Keratinocyte (primary cell): ENCODE measurements at regions not wholly inside any gene's neighbourhood (a gene's known extent, or its start where the extent isn't known, plus 50 kb on each side); places are given as distances from the start of the nearest gene placed in this dataset.

Source experiments
- DNase-seq: peaks from one replicate; pipeline ENCODE4 v3.0.0-alpha.2; 2011; ENCODE audit warnings: low read depth, missing footprints, low spot score
- FAIRE-seq: peaks from 2 replicates; lab custom pipeline; 2011; peaks lifted over from hg19 to GRCh38; lab: Jason Lieb, UNC
- H2AFZ ChIP-seq: 2 replicates; pipeline ENCODE4 v1.6.0; 2012; ENCODE audit warnings: low read length, control low read depth, inconsistent platforms; ENCODE audit not compliant: control insufficient read depth
- H3K27ac ChIP-seq: 2 replicates; pipeline ENCODE4 v1.5.1; 2011; ENCODE audit warnings: low read length; ENCODE audit not compliant: control insufficient read depth, insufficient read depth
- H3K27me3 ChIP-seq: 3 replicates; pipeline ENCODE4 v1.6.0; 2011; ENCODE audit warnings: low read length; ENCODE audit not compliant: control insufficient read depth, insufficient read depth; ENCODE audit errors: extremely low read depth
- H3K36me3 ChIP-seq, 2 experiments: 2 replicates in 1 of 2; 3 replicates in 1 of 2; pipeline ENCODE4 v1.5.1; 2011; ENCODE audit warnings: low read length in 2 of 2, mild to moderate bottlenecking in 1 of 2; ENCODE audit not compliant: control insufficient read depth in 2 of 2, insufficient read depth in 2 of 2; ENCODE audit errors: extremely low read depth in 1 of 2
- H3K4me1 ChIP-seq: 3 replicates; pipeline ENCODE4 v1.5.1; 2011; ENCODE audit warnings: low read length; ENCODE audit not compliant: control insufficient read depth, insufficient read depth; ENCODE audit errors: extremely low read depth
- H3K4me2 ChIP-seq: 3 replicates; pipeline ENCODE4 v1.6.0; 2011; ENCODE audit warnings: low read depth, low read length; ENCODE audit not compliant: control insufficient read depth, insufficient read depth; ENCODE audit errors: extremely low read depth
- H3K4me3 ChIP-seq, 3 experiments: fragments of 200-600 bp in 1 of 3; sonication (generic) in 1 of 3; 2 replicates in 2 of 3; 3 replicates in 1 of 3; pipeline ENCODE4 v1.5.1; 2011 to 2016; ENCODE audit warnings: low read length in 3 of 3, mild to moderate bottlenecking in 3 of 3, control low read depth in 2 of 3, inconsistent platforms in 1 of 3, low read depth in 1 of 3, mixed read lengths in 1 of 3, mixed run types in 1 of 3, moderate library complexity in 1 of 3; ENCODE audit not compliant: control insufficient read depth in 2 of 3, insufficient read depth in 2 of 3; ENCODE audit errors: extremely low read depth in 1 of 3
- H3K79me2 ChIP-seq: 2 replicates; pipeline ENCODE4 v1.6.0; 2012; ENCODE audit warnings: low read length; ENCODE audit not compliant: control insufficient read depth, insufficient read depth
- H3K9ac ChIP-seq: 3 replicates; pipeline ENCODE4 v1.6.0; 2011; ENCODE audit warnings: low read length; ENCODE audit not compliant: control insufficient read depth, insufficient read depth; ENCODE audit errors: extremely low read depth
- H3K9me1 ChIP-seq: 3 replicates; pipeline ENCODE4 v1.6.0; 2011; ENCODE audit warnings: low read length; ENCODE audit not compliant: control insufficient read depth, insufficient read depth; ENCODE audit errors: extremely low read depth
- H3K9me3 ChIP-seq: 2 replicates; pipeline ENCODE4 v1.5.1; 2012; ENCODE audit warnings: low read depth, low read length; ENCODE audit not compliant: control insufficient read depth
- H4K20me1 ChIP-seq: 3 replicates; pipeline ENCODE4 v1.6.0; 2011; ENCODE audit warnings: low read length; ENCODE audit not compliant: control insufficient read depth, insufficient read depth; ENCODE audit errors: extremely low read depth
- CTCF ChIP-seq, 3 experiments: IDR thresholded peaks in 1 of 3; conservative IDR thresholded peaks in 1 of 3; optimal IDR thresholded peaks in 1 of 3; 2 replicates in 2 of 3; 3 replicates in 1 of 3; pipeline versions ENCODE3 to v1.5.1; 2011; ENCODE audit warnings: low read length in 3 of 3, mild to moderate bottlenecking in 3 of 3, moderate library complexity in 2 of 3, control low read depth in 1 of 3, inconsistent platforms in 1 of 3; ENCODE audit not compliant: insufficient read depth in 2 of 3; ENCODE audit errors: extremely low read depth in 1 of 3
- EZH2 ChIP-seq: IDR thresholded peaks from one replicate; pipeline ENCODE4 v1.6.1; 2012; ENCODE audit warnings: inconsistent platforms, mild to moderate bottlenecking, low read length, moderate library complexity
- dilution Hi-C: fragments of 300-500 bp; cut with MboI; formaldehyde crosslinking; loops from one replicate; pipeline ENCODE4 v1.7.0; 2020; ENCODE audit warnings: low sequenced_read_pairs; ENCODE audit not compliant: extremely low pct_ligation_motif_present

GRCh38 chr2:15076668-15077067, 444.2 kb downstream of the LRATD1 start:
- no peak overlapping the region for H3K4me3 ChIP-seq
- no peaks in the 10 kb centered on the region for H3K36me3 ChIP-seq
- no peaks in the 10 kb centered on the region for H3K9me3 ChIP-seq
- TF ChIP-seq EZH2 (no peak), CTCF (optimal IDR thresholded peaks at IDR 0.05 in 1 of 3, IDR thresholded peaks at IDR 0.05 in 1 of 3, conservative IDR thresholded peaks at IDR 0.05 in 1 of 3; ENCODE audit: extremely low read depth in 1 of 3, insufficient read depth in 2 of 3, low read length in 3 of 3) (no peak)
- dilution Hi-C loops = no loop called here
- no peaks in the 10 kb centered on the region for H3K9me1 ChIP-seq
- H3K4me1 ChIP-seq = no peaks in the 10 kb centered on the region
- H4K20me1 ChIP-seq = no peaks in the 10 kb centered on the region
- no peaks in the 10 kb centered on the region for H3K79me2 ChIP-seq
- no peak overlapping the region for H3K4me2 ChIP-seq
- no peak overlapping the region for H3K9ac ChIP-seq
- H3K27ac ChIP-seq = no peak overlapping the region
- DNase-seq (no peak), FAIRE-seq (no peak)
- no peak overlapping the region for H2AFZ ChIP-seq
- no peaks in the 10 kb centered on the region for H3K27me3 ChIP-seq

DNA sequence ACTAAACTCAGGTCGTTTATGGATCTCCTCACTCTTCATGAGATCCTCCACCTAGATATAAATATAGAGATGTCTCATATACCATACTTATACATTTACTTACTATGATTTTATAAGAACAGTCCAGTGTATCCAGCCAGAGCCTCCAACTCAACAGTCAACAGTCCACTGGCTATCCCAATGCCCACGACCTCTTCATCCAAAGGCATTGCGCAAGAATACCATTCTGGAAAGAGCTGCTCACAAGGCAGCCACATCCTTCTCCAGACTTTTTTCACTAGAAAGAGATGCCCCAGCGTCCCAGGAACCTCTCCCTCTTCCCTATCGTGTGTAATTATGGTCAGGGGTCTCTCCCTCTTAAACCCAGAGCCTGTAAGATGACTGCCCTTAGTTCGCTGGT, 448.8 kb downstream of the LRATD1 start:
- H3K79me2 ChIP-seq = no peaks in the 10 kb centered on the region
- H3K4me2 ChIP-seq = no peak overlapping the region
- H4K20me1 ChIP-seq = no peaks in the 10 kb centered on the region
- dilution Hi-C loops = no loop called here
- H3K9me1 ChIP-seq = no peaks in the 10 kb centered on the region
- no peaks in the 10 kb centered on the region for H3K9me3 ChIP-seq
- no peak overlapping the region for H2AFZ ChIP-seq
- H3K4me3 ChIP-seq = no peak overlapping the region
- no peak overlapping the region for H3K27ac ChIP-seq
- no peak for FAIRE-seq
- no peaks in the 10 kb centered on the region for H3K36me3 ChIP-seq
- no peak overlapping the region for H3K9ac ChIP-seq
- H3K4me1 ChIP-seq = no peaks in the 10 kb centered on the region
- TF ChIP-seq EZH2 (no peak), CTCF (optimal IDR thresholded peaks at IDR 0.05 in 1 of 3, IDR thresholded peaks at IDR 0.05 in 1 of 3, conservative IDR thresholded peaks at IDR 0.05 in 1 of 3; ENCODE audit: extremely low read depth in 1 of 3, insufficient read depth in 2 of 3, low read length in 3 of 3) (no peak)
- H3K27me3 ChIP-seq = no peaks in the 10 kb centered on the region
- DNase-seq = no peak
